Heart left ventricle (tissue), 13 donors: ENCODE measurements at regions not wholly inside any gene's neighbourhood (a gene's known extent, or its start where the extent isn't known, plus 50 kb on each side); places are given as distances from the start of the nearest gene placed in this dataset.

Source experiments
- POLR2A ChIP-seq, 2 donors: fragments of 450-650 bp; IDR thresholded peaks; one replicate each; pipeline ENCODE4 v1.6.1; 2017; ENCODE audit warnings: antibody characterized with exemption in 2 of 2, mild to moderate bottlenecking in 2 of 2, moderate library complexity in 2 of 2
- TF ChIP-seq, protein P1 (sequence below), 12 donors: fragments of 200-600 bp; sonication (generic) in 4 of 12; IDR thresholded peaks; one replicate each; pipeline versions ENCODE4 v1.5.0 to v1.8.0; 2018 to 2022; ENCODE audit warnings: antibody characterized with exemption in 12 of 12, mild to moderate bottlenecking in 5 of 12
- donor health status: ischemic (EF 13 %, LVEDD 7.1; RV severe dilation, severe dysfunction).
- donor health status: DM: no; HTN: yes; CAD: no.
- donor health status: DM: no; HTN: no; CAD: no.
- donor health status: ischemic (EF 25% LVEDD 6.9; RV normal size, moderate dysfunction).
- donor health status: ischemic (EF 25% LVEDD 5.7; RV mildly dilated, moderate dysfunction).
- donor health status: ischemic (EF 35%, LVEDD 5.7; RV mildly dilated, moderate dysfunction).
- donor health status: nonischemic (EF 11% LVEDD 7.7; RV severe dilation, severe dysfunction).
- donor health status: DM: yes; HTN: yes; CAD: no.
- donor health status: PGD.
- donor health status: ischemic (EF 29% LVEDD 5.4; RV normal size, mild dysfunction).
- donor health status: nonischemic (EF 23%, LVEDD 6.1; RV moderate dilation, normal function).

GRCh38 chr14:54220704-54221431 lies 175.9 kb upstream of the CDKN3 start:
- TF ChIP-seq, protein P1, sequence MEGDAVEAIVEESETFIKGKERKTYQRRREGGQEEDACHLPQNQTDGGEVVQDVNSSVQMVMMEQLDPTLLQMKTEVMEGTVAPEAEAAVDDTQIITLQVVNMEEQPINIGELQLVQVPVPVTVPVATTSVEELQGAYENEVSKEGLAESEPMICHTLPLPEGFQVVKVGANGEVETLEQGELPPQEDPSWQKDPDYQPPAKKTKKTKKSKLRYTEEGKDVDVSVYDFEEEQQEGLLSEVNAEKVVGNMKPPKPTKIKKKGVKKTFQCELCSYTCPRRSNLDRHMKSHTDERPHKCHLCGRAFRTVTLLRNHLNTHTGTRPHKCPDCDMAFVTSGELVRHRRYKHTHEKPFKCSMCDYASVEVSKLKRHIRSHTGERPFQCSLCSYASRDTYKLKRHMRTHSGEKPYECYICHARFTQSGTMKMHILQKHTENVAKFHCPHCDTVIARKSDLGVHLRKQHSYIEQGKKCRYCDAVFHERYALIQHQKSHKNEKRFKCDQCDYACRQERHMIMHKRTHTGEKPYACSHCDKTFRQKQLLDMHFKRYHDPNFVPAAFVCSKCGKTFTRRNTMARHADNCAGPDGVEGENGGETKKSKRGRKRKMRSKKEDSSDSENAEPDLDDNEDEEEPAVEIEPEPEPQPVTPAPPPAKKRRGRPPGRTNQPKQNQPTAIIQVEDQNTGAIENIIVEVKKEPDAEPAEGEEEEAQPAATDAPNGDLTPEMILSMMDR (IDR thresholded peaks at IDR 0.05): no peak
- no peak for TF ChIP-seq POLR2A (IDR thresholded peaks at IDR 0.05)
